Dendritic cell treated with granulocyte-macrophage colony-stimulating factor and Interleukin-4, amounts not matched to agents 40 ng/mL and 50 ng/mL, for 4 days (primary cell): ENCODE measurements at regions not wholly inside any gene's neighbourhood (a gene's known extent, or its start where the extent isn't known, plus 50 kb on each side); places are given as distances from the start of the nearest gene placed in this dataset.

Experiments
- H3K27ac Mint-ChIP-seq: one replicate; pipeline ENCODE4 v1.8.0; 2022; ENCODE audit warnings: mild to moderate bottlenecking, mixed read lengths
- H3K27me3 Mint-ChIP-seq: one replicate; pipeline ENCODE4 v1.8.0; 2022; ENCODE audit warnings: mild to moderate bottlenecking, mixed read lengths
- H3K36me3 Mint-ChIP-seq: one replicate; pipeline ENCODE4 v1.8.0; 2022; ENCODE audit warnings: low read depth, mixed read lengths
- H3K4me1 Mint-ChIP-seq: one replicate; pipeline ENCODE4 v1.8.0; 2022; ENCODE audit warnings: low read depth, mixed read lengths
- H3K4me3 Mint-ChIP-seq: one replicate; pipeline ENCODE4 v1.8.0; 2022; ENCODE audit warnings: mild to moderate bottlenecking, moderate library complexity, mixed read lengths
- H3K9me3 Mint-ChIP-seq: one replicate; pipeline ENCODE4 v1.8.0; 2022; ENCODE audit warnings: mixed read lengths
- intact Hi-C: fragments of 100-400 bp; cut with micrococcal nuclease; formaldehyde crosslinking; loops from one replicate; pipeline ENCODE4 v1.15.0; 2022

DNA sequence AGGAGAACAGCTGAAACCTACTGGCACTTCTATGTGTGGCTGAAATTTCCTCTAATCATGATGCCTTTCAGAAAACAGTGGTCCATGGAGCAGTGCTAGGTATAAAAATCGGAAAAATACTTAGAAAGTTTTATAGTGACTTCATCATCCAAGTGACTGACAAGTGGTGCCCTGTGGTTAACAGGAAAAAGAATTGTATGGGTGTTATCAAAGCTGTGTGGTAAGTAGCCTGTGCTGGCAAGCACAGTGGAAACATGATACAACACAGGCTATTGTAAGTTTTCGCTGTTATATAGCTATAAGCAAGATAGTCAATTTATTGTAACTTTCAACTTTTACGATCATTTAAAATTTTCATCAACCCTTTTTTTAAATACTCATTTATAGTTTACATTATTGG, 1599.7 kb upstream of the ZEB2 start:
- intact Hi-C loops = loop anchor here (1.0 kb wide), 1 partner anchor 15 kb away; no protein-coding TSS in a partner anchor
- Mint-ChIP-seq H3K36me3 (no peaks in the 10 kb centered on the region), H3K27ac (no peak overlapping the region), H3K4me3 (no peak overlapping the region), H3K4me1 (no peaks in the 10 kb centered on the region), H3K9me3 (no peaks in the 10 kb centered on the region), H3K27me3 (no peaks in the 10 kb centered on the region)

DNA sequence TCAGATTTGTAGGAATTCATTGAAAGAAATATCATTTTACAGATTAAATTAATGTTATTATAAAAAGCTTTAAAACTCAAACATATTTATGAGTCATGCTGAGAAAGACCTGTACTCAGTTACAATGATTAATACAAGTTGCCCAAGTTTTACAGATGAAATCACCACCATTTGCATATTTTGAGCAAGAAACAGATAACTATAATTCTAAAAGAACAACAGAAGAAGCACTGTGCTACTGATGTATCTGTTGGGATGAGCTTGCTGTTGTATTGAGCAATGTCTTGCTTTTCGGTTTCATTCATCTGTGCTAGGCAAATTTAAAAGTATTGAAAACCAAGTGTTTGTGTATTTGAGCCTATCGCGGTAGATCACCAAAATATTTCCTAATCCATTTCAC, 1589.1 kb upstream of the ZEB2 start:
- intact Hi-C loops = no loop called here
- Mint-ChIP-seq H3K9me3 (no peaks in the 10 kb centered on the region), H3K4me1 (no peaks in the 10 kb centered on the region), H3K4me3 (no peak overlapping the region), H3K27me3 (no peaks in the 10 kb centered on the region), H3K27ac (no peak overlapping the region), H3K36me3 (no peaks in the 10 kb centered on the region)

DNA sequence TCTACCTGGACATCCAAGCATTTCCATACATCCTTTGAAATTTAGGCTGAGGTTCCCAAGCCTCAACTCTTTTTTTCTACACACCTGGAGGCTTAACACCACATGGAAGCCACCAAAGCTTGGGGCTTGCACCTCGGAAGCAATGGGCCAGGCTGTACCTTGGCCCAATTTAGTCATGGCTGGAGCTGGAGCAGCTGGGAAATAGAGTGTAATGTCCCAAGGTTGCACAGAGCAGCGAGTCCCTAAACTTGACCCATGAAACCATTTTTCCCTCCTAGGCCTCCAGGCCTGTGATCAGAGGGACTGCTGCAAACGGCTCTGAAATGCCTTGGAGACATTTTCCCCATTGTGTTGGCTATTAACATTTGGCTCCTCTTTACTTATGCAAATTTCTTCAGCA, 1574.3 kb upstream of the ZEB2 start:
- H3K4me1 Mint-ChIP-seq = no peaks in the 10 kb centered on the region
- peaks cover 41% of the 10 kb centered on the region for H3K9me3 Mint-ChIP-seq
- no peaks in the 10 kb centered on the region for H3K27me3 Mint-ChIP-seq
- H3K27ac Mint-ChIP-seq = no peak overlapping the region
- no peaks in the 10 kb centered on the region for H3K36me3 Mint-ChIP-seq
- intact Hi-C loops = no loop called here
- H3K4me3 Mint-ChIP-seq = no peak overlapping the region

- peaks cover 25% of the 10 kb centered on the region for H3K9me3 Mint-ChIP-seq
- no peaks in the 10 kb centered on the region for H3K4me1 Mint-ChIP-seq
- no peak overlapping the region for H3K27ac Mint-ChIP-seq
- H3K4me3 Mint-ChIP-seq = no peak overlapping the region
- no peaks in the 10 kb centered on the region for H3K36me3 Mint-ChIP-seq
- intact Hi-C loops = no loop called here
- no peaks in the 10 kb centered on the region for H3K27me3 Mint-ChIP-seq
Measured at GRCh38 chr2:146081459-146081858, 1561.5 kb upstream of the ZEB2 start.

- Mint-ChIP-seq H3K36me3 (no peaks in the 10 kb centered on the region), H3K27me3 (no peaks in the 10 kb centered on the region), H3K4me3 (no peak overlapping the region), H3K27ac (no peak overlapping the region), H3K9me3 (peaks cover 20% of the 10 kb centered on the region), H3K4me1 (no peaks in the 10 kb centered on the region)
- intact Hi-C loops = no loop called here
Measured at GRCh38 chr2:146080925-146081324, 1561.0 kb upstream of the ZEB2 start.

DNA sequence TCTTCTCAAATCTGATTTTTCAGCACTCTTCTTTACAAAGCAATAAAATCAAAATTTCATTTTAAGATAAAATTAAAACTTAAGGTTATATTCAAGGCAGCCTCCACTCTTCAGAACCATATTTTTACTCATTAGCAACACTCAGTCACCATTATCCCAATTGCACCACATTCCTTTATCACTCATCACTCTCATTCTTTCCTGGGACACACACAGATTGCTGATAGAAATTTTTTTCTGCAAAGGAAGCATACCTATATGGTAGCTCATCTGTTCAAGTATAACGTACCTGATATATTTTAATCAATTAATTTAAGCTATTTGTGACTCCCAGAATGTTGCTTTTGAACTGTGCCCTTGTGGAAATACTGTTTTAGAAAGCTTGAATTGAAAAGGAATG, 1559.3 kb upstream of the ZEB2 start:
- peaks cover 19% of the 10 kb centered on the region for H3K9me3 Mint-ChIP-seq
- no peaks in the 10 kb centered on the region for H3K27me3 Mint-ChIP-seq
- H3K36me3 Mint-ChIP-seq = no peaks in the 10 kb centered on the region
- intact Hi-C loops = no loop called here
- no peak overlapping the region for H3K4me3 Mint-ChIP-seq
- H3K4me1 Mint-ChIP-seq = no peaks in the 10 kb centered on the region
- H3K27ac Mint-ChIP-seq = no peak overlapping the region

DNA sequence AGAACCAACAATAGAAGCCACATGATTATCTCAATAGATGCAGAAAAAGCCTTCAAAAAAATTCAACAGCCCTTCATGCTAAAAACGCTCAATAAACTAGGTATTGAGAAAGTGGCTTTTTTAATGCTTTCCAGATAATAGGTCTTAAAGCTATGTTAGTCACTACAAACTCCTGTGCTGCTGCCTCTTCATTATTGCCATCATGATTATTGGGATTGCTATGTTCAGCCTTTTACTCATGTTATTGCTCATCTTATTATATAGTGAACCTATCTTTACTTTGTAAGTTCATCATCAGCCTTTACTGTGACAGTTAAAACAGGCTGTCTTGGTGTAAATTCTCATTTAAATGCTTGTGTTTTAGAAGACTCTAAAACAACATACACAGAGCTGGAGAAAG, 1557.2 kb upstream of the ZEB2 start:
- Mint-ChIP-seq H3K36me3 (no peaks in the 10 kb centered on the region), H3K27ac (no peak overlapping the region), H3K4me3 (no peak overlapping the region), H3K27me3 (no peaks in the 10 kb centered on the region), H3K9me3 (peaks cover 22% of the 10 kb centered on the region), H3K4me1 (no peaks in the 10 kb centered on the region)
- intact Hi-C loops = no loop called here

DNA sequence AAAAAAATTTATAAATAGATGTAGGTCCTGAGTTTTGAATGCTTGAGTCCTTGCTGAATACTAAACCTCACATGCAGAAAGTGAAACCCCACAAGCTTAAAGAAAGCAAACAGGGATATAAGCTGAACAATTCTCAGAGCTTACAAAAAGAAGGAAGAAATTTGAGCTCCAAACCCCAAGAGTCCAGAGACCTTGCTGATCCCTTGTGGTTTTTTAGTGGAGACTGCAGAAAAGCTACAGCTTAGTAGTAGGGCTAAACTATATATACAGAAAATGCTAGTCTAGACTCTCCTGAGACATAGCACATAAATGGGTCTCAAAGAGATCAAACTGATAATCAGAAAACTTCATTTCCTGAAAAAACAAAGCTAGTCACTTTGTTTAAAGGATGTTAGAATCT, 1548.1 kb upstream of the ZEB2 start:
- Mint-ChIP-seq H3K9me3 (peaks cover 19% of the 10 kb centered on the region), H3K27ac (no peak overlapping the region), H3K4me3 (no peak overlapping the region), H3K36me3 (no peaks in the 10 kb centered on the region), H3K4me1 (no peaks in the 10 kb centered on the region), H3K27me3 (no peaks in the 10 kb centered on the region)
- intact Hi-C loops = no loop called here

DNA sequence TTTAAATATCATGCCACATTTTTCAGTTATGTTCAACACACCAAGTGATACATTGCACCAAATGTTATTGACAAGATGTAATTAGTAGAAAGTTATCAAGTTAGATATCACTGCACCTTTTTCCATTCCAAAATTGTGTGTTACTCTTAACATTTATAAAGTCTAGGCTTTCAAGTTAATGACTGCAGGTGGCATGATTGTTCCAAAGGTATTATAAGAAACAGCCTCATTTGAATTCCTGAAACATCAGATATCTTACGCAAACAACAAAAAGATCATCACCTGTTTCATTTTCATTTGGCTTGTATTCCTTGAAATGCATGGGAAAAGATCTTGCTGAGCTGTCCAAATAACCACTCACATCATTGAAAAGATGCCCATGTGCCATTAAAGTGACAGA, 1528.2 kb upstream of the ZEB2 start:
- Mint-ChIP-seq H3K4me1 (no peaks in the 10 kb centered on the region), H3K9me3 (no peaks in the 10 kb centered on the region), H3K4me3 (no peak overlapping the region), H3K27me3 (no peaks in the 10 kb centered on the region), H3K27ac (no peak overlapping the region), H3K36me3 (no peaks in the 10 kb centered on the region)
- intact Hi-C loops = no loop called here

- H3K36me3 Mint-ChIP-seq = no peaks in the 10 kb centered on the region
- no peaks in the 10 kb centered on the region for H3K4me1 Mint-ChIP-seq
- no peaks in the 10 kb centered on the region for H3K27me3 Mint-ChIP-seq
- no peaks in the 10 kb centered on the region for H3K9me3 Mint-ChIP-seq
- H3K4me3 Mint-ChIP-seq = no peak overlapping the region
- H3K27ac Mint-ChIP-seq = no peak overlapping the region
- intact Hi-C loops = no loop called here
Measured at GRCh38 chr2:146041274-146041910, 1521.5 kb upstream of the ZEB2 start.

DNA sequence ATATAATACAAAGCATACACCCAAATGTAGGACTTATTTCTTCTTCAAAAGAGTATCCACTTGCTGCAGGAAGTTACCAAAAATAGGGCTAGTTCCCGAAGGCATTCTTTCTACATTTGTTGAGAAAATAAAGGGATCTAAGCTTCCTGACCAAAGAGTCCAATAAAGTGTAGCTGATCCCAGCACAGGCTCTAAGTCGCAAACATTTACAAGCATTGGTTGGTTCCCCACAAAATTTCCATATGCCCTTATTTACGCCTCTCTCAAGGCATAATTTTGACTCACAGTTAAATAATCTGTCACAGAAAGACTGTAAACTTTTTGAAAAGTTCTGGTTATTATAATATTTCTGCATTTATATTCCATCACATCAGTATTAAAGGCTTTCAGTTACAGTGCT, 1520.1 kb upstream of the ZEB2 start:
- Mint-ChIP-seq H3K36me3 (no peaks in the 10 kb centered on the region), H3K4me1 (no peaks in the 10 kb centered on the region), H3K9me3 (no peaks in the 10 kb centered on the region), H3K27ac (no peak overlapping the region), H3K4me3 (no peak overlapping the region), H3K27me3 (no peaks in the 10 kb centered on the region)
- intact Hi-C loops = no loop called here

DNA sequence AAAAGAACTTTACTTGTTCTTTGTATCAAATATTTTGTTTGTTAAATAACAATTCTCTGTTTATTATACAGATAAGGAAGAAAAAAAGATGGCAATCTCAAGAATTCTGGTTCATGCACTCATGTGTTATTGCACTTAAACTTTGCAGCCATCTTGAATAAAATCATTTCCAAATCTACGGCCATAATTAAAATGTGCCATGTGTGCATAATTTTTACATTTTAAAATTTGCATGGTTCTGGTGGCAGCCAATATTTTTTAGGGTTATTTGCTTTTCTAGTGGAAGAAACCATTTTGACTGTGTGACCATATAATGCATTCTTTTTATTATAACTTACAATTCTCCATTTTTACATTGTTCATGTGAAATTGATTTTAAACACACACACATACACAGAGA, 1518.1 kb upstream of the ZEB2 start:
- intact Hi-C loops = no loop called here
- H3K4me1 Mint-ChIP-seq = no peaks in the 10 kb centered on the region
- H3K27ac Mint-ChIP-seq = no peak overlapping the region
- no peaks in the 10 kb centered on the region for H3K9me3 Mint-ChIP-seq
- no peaks in the 10 kb centered on the region for H3K36me3 Mint-ChIP-seq
- H3K4me3 Mint-ChIP-seq = no peak overlapping the region
- no peaks in the 10 kb centered on the region for H3K27me3 Mint-ChIP-seq

DNA sequence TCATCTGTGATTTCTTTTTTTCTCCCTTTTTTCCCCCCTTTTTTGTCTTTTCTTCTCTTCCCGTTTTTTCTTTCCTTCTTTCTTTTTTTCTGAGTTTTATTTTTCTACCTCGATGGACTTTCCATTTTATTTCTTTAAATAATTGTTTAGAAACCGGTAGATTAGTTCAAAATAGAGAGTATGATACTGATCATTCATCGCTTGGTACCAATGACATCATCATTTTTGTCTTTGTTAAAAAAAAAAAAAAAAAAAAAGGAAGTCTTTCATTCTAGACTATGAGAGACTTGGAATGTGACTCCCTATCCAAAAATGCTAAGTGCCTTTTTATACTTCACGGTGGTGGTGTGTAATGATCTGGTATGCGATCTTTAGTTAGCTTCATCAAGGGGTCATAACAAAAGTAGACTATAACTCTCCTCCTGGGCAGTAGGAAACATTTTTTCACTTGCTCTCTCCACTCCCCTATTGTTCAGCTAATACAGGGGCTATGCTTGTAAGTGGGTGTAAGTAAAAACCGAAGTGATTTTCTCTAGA, 1517.5 kb upstream of the ZEB2 start:
- no peak overlapping the region for H3K27ac Mint-ChIP-seq
- intact Hi-C loops = no loop called here
- H3K36me3 Mint-ChIP-seq = no peaks in the 10 kb centered on the region
- no peaks in the 10 kb centered on the region for H3K27me3 Mint-ChIP-seq
- no peaks in the 10 kb centered on the region for H3K9me3 Mint-ChIP-seq
- no peaks in the 10 kb centered on the region for H3K4me1 Mint-ChIP-seq
- no peak overlapping the region for H3K4me3 Mint-ChIP-seq

DNA sequence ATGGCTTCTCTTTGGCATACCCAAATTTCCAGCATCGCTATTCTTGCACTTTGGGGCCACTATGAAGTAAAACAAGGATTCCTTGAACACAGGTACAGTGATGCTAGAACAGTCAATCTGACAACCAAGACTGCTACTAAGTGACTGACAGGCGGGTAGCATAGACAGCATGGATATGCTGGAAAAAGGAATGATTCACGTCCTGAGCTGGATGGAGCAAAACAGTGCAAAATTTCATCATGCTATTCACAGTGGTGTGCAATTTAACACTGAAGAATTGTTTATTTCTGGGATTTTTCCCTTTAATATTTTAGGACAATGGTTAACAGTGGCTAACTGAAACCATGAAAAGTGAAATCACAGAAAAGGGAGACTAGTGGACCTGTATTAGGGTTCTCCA, 1511.2 kb upstream of the ZEB2 start:
- H3K27ac Mint-ChIP-seq = no peak overlapping the region
- H3K9me3 Mint-ChIP-seq = peaks cover 6% of the 10 kb centered on the region
- no peaks in the 10 kb centered on the region for H3K27me3 Mint-ChIP-seq
- no peaks in the 10 kb centered on the region for H3K4me1 Mint-ChIP-seq
- no peaks in the 10 kb centered on the region for H3K36me3 Mint-ChIP-seq
- intact Hi-C loops = no loop called here
- H3K4me3 Mint-ChIP-seq = no peak overlapping the region

DNA sequence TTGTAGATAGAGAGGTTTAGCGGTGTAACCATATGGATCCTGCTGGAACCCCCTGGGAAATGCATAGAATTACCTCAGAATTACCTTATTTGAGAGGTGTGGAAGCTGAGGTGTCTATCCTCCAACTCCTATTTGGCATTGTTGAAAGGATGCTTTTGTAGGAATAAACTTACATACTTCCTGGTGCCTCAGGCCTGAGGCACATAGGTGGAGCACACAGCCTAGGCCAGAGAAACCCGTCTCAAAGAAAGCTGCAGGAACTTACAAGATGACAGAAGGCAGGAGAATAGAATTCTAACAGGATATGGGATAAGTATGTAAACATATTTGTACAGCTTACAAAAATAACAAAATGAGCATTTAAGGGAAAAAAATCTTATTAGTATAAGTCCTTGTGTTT, 1507.2 kb upstream of the ZEB2 start:
- Mint-ChIP-seq H3K27ac (no peak overlapping the region), H3K9me3 (peaks cover 6% of the 10 kb centered on the region), H3K36me3 (no peaks in the 10 kb centered on the region), H3K27me3 (no peaks in the 10 kb centered on the region), H3K4me3 (no peak overlapping the region), H3K4me1 (no peaks in the 10 kb centered on the region)
- intact Hi-C loops = no loop called here
